ENCODE measurements at regions not wholly inside any gene's neighbourhood (a gene's known extent, or its start where the extent isn't known, plus 50 kb on each side); places are given as distances from the start of the nearest gene placed in this dataset.
"Not testable (repeated sequence)": the region's sequence is repeated elsewhere in the genome, so short reads cannot be mapped to it uniquely, and the experiment has no call there.

GRCh38 chr20:54922096-54922495, 446.7 kb downstream of the DOK5 start:
- intact Hi-C loops (cut with micrococcal nuclease), result no loop called here

DNA sequence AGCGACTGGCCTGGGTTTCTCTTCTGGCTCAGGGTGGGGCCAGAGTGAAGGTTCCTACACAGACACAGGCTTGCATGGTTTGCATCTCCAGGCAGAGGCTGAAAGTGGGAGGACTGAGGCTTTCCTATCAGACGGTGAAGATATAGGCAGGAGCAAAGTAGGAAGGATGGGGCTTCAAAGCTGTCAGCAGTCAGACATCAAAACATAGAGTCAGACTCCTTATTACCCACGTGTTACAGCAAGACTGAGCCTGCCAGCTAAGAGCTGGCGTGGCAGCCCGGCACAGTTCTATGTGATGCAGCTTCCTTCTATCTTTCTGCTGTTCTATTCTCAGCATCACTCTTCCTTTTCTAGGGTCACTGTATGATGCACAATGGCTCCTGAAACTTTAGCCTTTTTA, 445.1 kb downstream of the DOK5 start:
- DNase-seq (no peak), ATAC-seq (ENCODE audit: low read depth) (no peak)
- Mint-ChIP-seq H3K4me3 (no peak overlapping the region), H3K27me3 (no peaks in the 10 kb centered on the region), H3K4me1 (no peaks in the 10 kb centered on the region), H3K27ac (no peak overlapping the region), H3K9me3 (ENCODE audit: insufficient read depth) (peaks cover 5% of the 10 kb centered on the region)
- Histone ChIP-seq H3K36me3 (replicated peaks in 1 of 2; ENCODE audit: control extremely low read depth in 1 of 2, control insufficient read depth in 1 of 2, extremely low read depth in 1 of 2, insufficient read depth in 2 of 2, low read length in 1 of 2) (no peaks in the 10 kb centered on the region), H4K20me1 (ENCODE audit: control insufficient read depth, insufficient read depth, low read length, poor library complexity, severe bottlenecking) (no peaks in the 10 kb centered on the region), H3K9ac (ENCODE audit: low read length) (no peak overlapping the region), H3K4me3 (ENCODE audit: control extremely low read depth in 1 of 5, extremely low read depth in 1 of 5, insufficient read depth in 1 of 5, low read depth in 2 of 5, low read length in 4 of 5) (no peak overlapping the region), H3K4me2 (replicated peaks; ENCODE audit: low read depth, low read length, poor library complexity, severe bottlenecking) (no peak overlapping the region), H2AFZ (ENCODE audit: insufficient read depth, low read depth, low read length, poor library complexity, severe bottlenecking) (no peak overlapping the region), H3K9me3 (ENCODE audit: control extremely low read depth in 1 of 3, control insufficient read depth in 2 of 3, insufficient read depth in 1 of 3, low read length in 2 of 3) (no peaks in the 10 kb centered on the region), H3K4me1 (ENCODE audit: control insufficient read depth in 2 of 2, insufficient read depth in 2 of 2, low read length in 2 of 2) (no peaks in the 10 kb centered on the region), H3K79me2 (ENCODE audit: control insufficient read depth, insufficient read depth, low read length) (no peaks in the 10 kb centered on the region), H3K27me3 (replicated peaks in 1 of 4; ENCODE audit: control extremely low read depth in 1 of 4, control insufficient read depth in 3 of 4, insufficient read depth in 4 of 4, low read length in 3 of 4) (no peaks in the 10 kb centered on the region), H3K27ac (ENCODE audit: low read length in 2 of 2) (no peak overlapping the region)
- ChIA-PET CTCF (no interaction called here), POLR2A (no interaction called here)
- 80% methylated on average over 4 of the region's 5 CpGs for WGBS (ENCODE audit: insufficient coverage)
- TF ChIP-seq, protein P1, sequence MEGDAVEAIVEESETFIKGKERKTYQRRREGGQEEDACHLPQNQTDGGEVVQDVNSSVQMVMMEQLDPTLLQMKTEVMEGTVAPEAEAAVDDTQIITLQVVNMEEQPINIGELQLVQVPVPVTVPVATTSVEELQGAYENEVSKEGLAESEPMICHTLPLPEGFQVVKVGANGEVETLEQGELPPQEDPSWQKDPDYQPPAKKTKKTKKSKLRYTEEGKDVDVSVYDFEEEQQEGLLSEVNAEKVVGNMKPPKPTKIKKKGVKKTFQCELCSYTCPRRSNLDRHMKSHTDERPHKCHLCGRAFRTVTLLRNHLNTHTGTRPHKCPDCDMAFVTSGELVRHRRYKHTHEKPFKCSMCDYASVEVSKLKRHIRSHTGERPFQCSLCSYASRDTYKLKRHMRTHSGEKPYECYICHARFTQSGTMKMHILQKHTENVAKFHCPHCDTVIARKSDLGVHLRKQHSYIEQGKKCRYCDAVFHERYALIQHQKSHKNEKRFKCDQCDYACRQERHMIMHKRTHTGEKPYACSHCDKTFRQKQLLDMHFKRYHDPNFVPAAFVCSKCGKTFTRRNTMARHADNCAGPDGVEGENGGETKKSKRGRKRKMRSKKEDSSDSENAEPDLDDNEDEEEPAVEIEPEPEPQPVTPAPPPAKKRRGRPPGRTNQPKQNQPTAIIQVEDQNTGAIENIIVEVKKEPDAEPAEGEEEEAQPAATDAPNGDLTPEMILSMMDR (IDR thresholded peaks at IDR 0.05), result no peak
- no peak for TF ChIP-seq EZH2 (IDR thresholded peaks at IDR 0.05; ENCODE audit: borderline replicate concordance, insufficient read depth, low read depth, low read length, poor library complexity, severe bottlenecking)
- intact Hi-C loops (cut with micrococcal nuclease), result no loop called here

More at GRCh38 chr20:54922096-54922495, 446.7 kb downstream of the DOK5 start:
- peaks cover 5% of the 10 kb centered on the region for H3K9me3 Mint-ChIP-seq (ENCODE audit: insufficient read depth)
- H3K27me3 Mint-ChIP-seq, result no peaks in the 10 kb centered on the region
- TF ChIP-seq, protein P1 (IDR thresholded peaks at IDR 0.05), result no peak
- no peak for TF ChIP-seq EZH2 (IDR thresholded peaks at IDR 0.05; ENCODE audit: borderline replicate concordance, insufficient read depth, low read depth, low read length, poor library complexity, severe bottlenecking)
- Histone ChIP-seq H3K9ac (ENCODE audit: low read length) (no peak overlapping the region), H3K79me2 (ENCODE audit: control insufficient read depth, insufficient read depth, low read length) (no peaks in the 10 kb centered on the region), H3K4me3 (ENCODE audit: control extremely low read depth in 1 of 5, extremely low read depth in 1 of 5, insufficient read depth in 1 of 5, low read depth in 2 of 5, low read length in 4 of 5) (no peak overlapping the region), H3K4me1 (ENCODE audit: control insufficient read depth in 2 of 2, insufficient read depth in 2 of 2, low read length in 2 of 2) (no peaks in the 10 kb centered on the region), H3K27ac (ENCODE audit: low read length in 2 of 2) (no peak overlapping the region), H3K9me3 (ENCODE audit: control extremely low read depth in 1 of 3, control insufficient read depth in 2 of 3, insufficient read depth in 1 of 3, low read length in 2 of 3) (peaks cover 0 to 2% (median 0%) of the 10 kb centered on the region in 3 donors), H3K27me3 (replicated peaks in 1 of 4; ENCODE audit: control extremely low read depth in 1 of 4, control insufficient read depth in 3 of 4, insufficient read depth in 4 of 4, low read length in 3 of 4) (no peaks in the 10 kb centered on the region), H3K4me2 (replicated peaks; ENCODE audit: low read depth, low read length, poor library complexity, severe bottlenecking) (no peak overlapping the region), H4K20me1 (ENCODE audit: control insufficient read depth, insufficient read depth, low read length, poor library complexity, severe bottlenecking) (no peaks in the 10 kb centered on the region), H2AFZ (ENCODE audit: insufficient read depth, low read depth, low read length, poor library complexity, severe bottlenecking) (no peak overlapping the region), H3K36me3 (replicated peaks in 1 of 2; ENCODE audit: control extremely low read depth in 1 of 2, control insufficient read depth in 1 of 2, extremely low read depth in 1 of 2, insufficient read depth in 2 of 2, low read length in 1 of 2) (no peaks in the 10 kb centered on the region)
- no peaks in the 10 kb centered on the region for H3K4me1 Mint-ChIP-seq
- ChIA-PET POLR2A (no interaction called here), CTCF (no interaction called here)
- no peak for ATAC-seq (ENCODE audit: low read depth)
- no peak overlapping the region for H3K27ac Mint-ChIP-seq
- no CpG with 5 or more reads among the region's 1 CpG for WGBS (ENCODE audit: insufficient coverage)
- no peak overlapping the region for H3K4me3 Mint-ChIP-seq
- no peak for DNase-seq

GRCh38 chr20:54918993-54919392, 443.6 kb downstream of the DOK5 start:
- POLR2A ChIA-PET; H4K20me1 ChIP-seq (ENCODE audit: control insufficient read depth, insufficient read depth, low read length, poor library complexity, severe bottlenecking); H3K4me3 ChIP-seq (ENCODE audit: control extremely low read depth in 1 of 5, extremely low read depth in 1 of 5, insufficient read depth in 1 of 5, low read depth in 2 of 5, low read length in 4 of 5); intact Hi-C loops (cut with micrococcal nuclease); H2AFZ ChIP-seq (ENCODE audit: insufficient read depth, low read depth, low read length, poor library complexity, severe bottlenecking); H3K4me3 Mint-ChIP-seq; H3K36me3 ChIP-seq (replicated peaks in 1 of 2; ENCODE audit: control extremely low read depth in 1 of 2, control insufficient read depth in 1 of 2, extremely low read depth in 1 of 2, insufficient read depth in 2 of 2, low read length in 1 of 2); H3K27me3 Mint-ChIP-seq; H3K27ac ChIP-seq (ENCODE audit: low read length in 2 of 2); H3K9me3 Mint-ChIP-seq (ENCODE audit: insufficient read depth); H3K9me3 ChIP-seq (ENCODE audit: control extremely low read depth in 1 of 3, control insufficient read depth in 2 of 3, insufficient read depth in 1 of 3, low read length in 2 of 3); H3K4me1 ChIP-seq (ENCODE audit: control insufficient read depth in 2 of 2, insufficient read depth in 2 of 2, low read length in 2 of 2); H3K4me2 ChIP-seq (replicated peaks; ENCODE audit: low read depth, low read length, poor library complexity, severe bottlenecking); H3K9ac ChIP-seq (ENCODE audit: low read length); DNase-seq; ATAC-seq (ENCODE audit: low read depth); H3K79me2 ChIP-seq (ENCODE audit: control insufficient read depth, insufficient read depth, low read length); CTCF ChIA-PET; H3K27ac Mint-ChIP-seq; H3K4me1 Mint-ChIP-seq; H3K27me3 ChIP-seq (replicated peaks in 1 of 4; ENCODE audit: control extremely low read depth in 1 of 4, control insufficient read depth in 3 of 4, insufficient read depth in 4 of 4, low read length in 3 of 4): not testable (repeated sequence)
- WGBS (ENCODE audit: insufficient coverage), result 98% methylated on average over 16 of the region's 19 CpGs
